Keratinocyte (primary cell): ENCODE measurements at regions not wholly inside any gene's neighbourhood (a gene's known extent, or its start where the extent isn't known, plus 50 kb on each side); places are given as distances from the start of the nearest gene placed in this dataset.

Source experiments
- DNase-seq: peaks from one replicate; pipeline ENCODE4 v3.0.0-alpha.2; 2011; ENCODE audit warnings: low read depth, missing footprints, low spot score
- FAIRE-seq: peaks from 2 replicates; lab custom pipeline; 2011; peaks lifted over from hg19 to GRCh38; lab: Jason Lieb, UNC
- H2AFZ ChIP-seq: 2 replicates; pipeline ENCODE4 v1.6.0; 2012; ENCODE audit warnings: low read length, control low read depth, inconsistent platforms; ENCODE audit not compliant: control insufficient read depth
- H3K27ac ChIP-seq: 2 replicates; pipeline ENCODE4 v1.5.1; 2011; ENCODE audit warnings: low read length; ENCODE audit not compliant: control insufficient read depth, insufficient read depth
- H3K27me3 ChIP-seq: 3 replicates; pipeline ENCODE4 v1.6.0; 2011; ENCODE audit warnings: low read length; ENCODE audit not compliant: control insufficient read depth, insufficient read depth; ENCODE audit errors: extremely low read depth
- H3K36me3 ChIP-seq, 2 experiments: 2 replicates in 1 of 2; 3 replicates in 1 of 2; pipeline ENCODE4 v1.5.1; 2011; ENCODE audit warnings: low read length in 2 of 2, mild to moderate bottlenecking in 1 of 2; ENCODE audit not compliant: control insufficient read depth in 2 of 2, insufficient read depth in 2 of 2; ENCODE audit errors: extremely low read depth in 1 of 2
- H3K4me1 ChIP-seq: 3 replicates; pipeline ENCODE4 v1.5.1; 2011; ENCODE audit warnings: low read length; ENCODE audit not compliant: control insufficient read depth, insufficient read depth; ENCODE audit errors: extremely low read depth
- H3K4me2 ChIP-seq: 3 replicates; pipeline ENCODE4 v1.6.0; 2011; ENCODE audit warnings: low read depth, low read length; ENCODE audit not compliant: control insufficient read depth, insufficient read depth; ENCODE audit errors: extremely low read depth
- H3K4me3 ChIP-seq, 3 experiments: fragments of 200-600 bp in 1 of 3; sonication (generic) in 1 of 3; 2 replicates in 2 of 3; 3 replicates in 1 of 3; pipeline ENCODE4 v1.5.1; 2011 to 2016; ENCODE audit warnings: low read length in 3 of 3, mild to moderate bottlenecking in 3 of 3, control low read depth in 2 of 3, inconsistent platforms in 1 of 3, low read depth in 1 of 3, mixed read lengths in 1 of 3, mixed run types in 1 of 3, moderate library complexity in 1 of 3; ENCODE audit not compliant: control insufficient read depth in 2 of 3, insufficient read depth in 2 of 3; ENCODE audit errors: extremely low read depth in 1 of 3
- H3K79me2 ChIP-seq: 2 replicates; pipeline ENCODE4 v1.6.0; 2012; ENCODE audit warnings: low read length; ENCODE audit not compliant: control insufficient read depth, insufficient read depth
- H3K9ac ChIP-seq: 3 replicates; pipeline ENCODE4 v1.6.0; 2011; ENCODE audit warnings: low read length; ENCODE audit not compliant: control insufficient read depth, insufficient read depth; ENCODE audit errors: extremely low read depth
- H3K9me1 ChIP-seq: 3 replicates; pipeline ENCODE4 v1.6.0; 2011; ENCODE audit warnings: low read length; ENCODE audit not compliant: control insufficient read depth, insufficient read depth; ENCODE audit errors: extremely low read depth
- H3K9me3 ChIP-seq: 2 replicates; pipeline ENCODE4 v1.5.1; 2012; ENCODE audit warnings: low read depth, low read length; ENCODE audit not compliant: control insufficient read depth
- H4K20me1 ChIP-seq: 3 replicates; pipeline ENCODE4 v1.6.0; 2011; ENCODE audit warnings: low read length; ENCODE audit not compliant: control insufficient read depth, insufficient read depth; ENCODE audit errors: extremely low read depth
- EZH2 ChIP-seq: IDR thresholded peaks from one replicate; pipeline ENCODE4 v1.6.1; 2012; ENCODE audit warnings: inconsistent platforms, mild to moderate bottlenecking, low read length, moderate library complexity
- dilution Hi-C: fragments of 300-500 bp; cut with MboI; formaldehyde crosslinking; loops from one replicate; pipeline ENCODE4 v1.7.0; 2020; ENCODE audit warnings: low sequenced_read_pairs; ENCODE audit not compliant: extremely low pct_ligation_motif_present
- TF ChIP-seq, protein P1 (sequence below), 3 experiments: IDR thresholded peaks in 1 of 3; conservative IDR thresholded peaks in 1 of 3; optimal IDR thresholded peaks in 1 of 3; 2 replicates in 2 of 3; 3 replicates in 1 of 3; pipeline versions ENCODE3 to v1.5.1; 2011; ENCODE audit warnings: low read length in 3 of 3, mild to moderate bottlenecking in 3 of 3, moderate library complexity in 2 of 3, control low read depth in 1 of 3, inconsistent platforms in 1 of 3; ENCODE audit not compliant: insufficient read depth in 2 of 3; ENCODE audit errors: extremely low read depth in 1 of 3

DNA sequence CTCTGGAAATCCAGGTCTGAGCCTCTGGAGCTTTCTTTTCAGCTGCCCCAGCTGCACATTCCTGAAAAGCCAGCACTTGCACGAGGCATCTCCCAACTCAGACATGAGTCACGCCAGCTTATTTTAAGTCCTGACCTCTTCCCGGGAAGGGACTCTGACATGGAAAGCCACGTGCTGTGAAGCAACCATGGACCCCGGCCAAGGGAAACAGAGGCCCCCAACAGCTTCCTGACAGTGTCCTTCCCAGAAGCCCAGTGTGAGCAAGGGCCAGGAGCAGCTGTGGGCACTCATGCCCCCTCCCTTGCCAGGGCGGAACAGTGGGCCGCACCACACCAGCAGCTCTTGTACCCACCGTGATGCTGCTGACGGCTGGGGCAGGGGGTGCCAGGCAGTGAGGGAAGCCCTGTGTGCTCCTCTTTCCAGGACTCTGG is 118.8 kb upstream of the CADM1 start:
- no peaks in the 10 kb centered on the region for H3K79me2 ChIP-seq
- dilution Hi-C loops: no loop called here
- H4K20me1 ChIP-seq: no peaks in the 10 kb centered on the region
- H3K9me1 ChIP-seq: no peaks in the 10 kb centered on the region
- H2AFZ ChIP-seq: no peak overlapping the region
- no peak overlapping the region for H3K4me3 ChIP-seq
- no peak overlapping the region for H3K9ac ChIP-seq
- FAIRE-seq (peak; percentile 97), DNase-seq (peak; percentile 66)
- H3K27me3 ChIP-seq: no peaks in the 10 kb centered on the region
- peaks cover 13% of the 10 kb centered on the region for H3K4me1 ChIP-seq
- TF ChIP-seq, protein P1, sequence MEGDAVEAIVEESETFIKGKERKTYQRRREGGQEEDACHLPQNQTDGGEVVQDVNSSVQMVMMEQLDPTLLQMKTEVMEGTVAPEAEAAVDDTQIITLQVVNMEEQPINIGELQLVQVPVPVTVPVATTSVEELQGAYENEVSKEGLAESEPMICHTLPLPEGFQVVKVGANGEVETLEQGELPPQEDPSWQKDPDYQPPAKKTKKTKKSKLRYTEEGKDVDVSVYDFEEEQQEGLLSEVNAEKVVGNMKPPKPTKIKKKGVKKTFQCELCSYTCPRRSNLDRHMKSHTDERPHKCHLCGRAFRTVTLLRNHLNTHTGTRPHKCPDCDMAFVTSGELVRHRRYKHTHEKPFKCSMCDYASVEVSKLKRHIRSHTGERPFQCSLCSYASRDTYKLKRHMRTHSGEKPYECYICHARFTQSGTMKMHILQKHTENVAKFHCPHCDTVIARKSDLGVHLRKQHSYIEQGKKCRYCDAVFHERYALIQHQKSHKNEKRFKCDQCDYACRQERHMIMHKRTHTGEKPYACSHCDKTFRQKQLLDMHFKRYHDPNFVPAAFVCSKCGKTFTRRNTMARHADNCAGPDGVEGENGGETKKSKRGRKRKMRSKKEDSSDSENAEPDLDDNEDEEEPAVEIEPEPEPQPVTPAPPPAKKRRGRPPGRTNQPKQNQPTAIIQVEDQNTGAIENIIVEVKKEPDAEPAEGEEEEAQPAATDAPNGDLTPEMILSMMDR (optimal IDR thresholded peaks at IDR 0.05 in 1 of 3, IDR thresholded peaks at IDR 0.05 in 1 of 3, conservative IDR thresholded peaks at IDR 0.05 in 1 of 3; ENCODE audit: extremely low read depth in 1 of 3, insufficient read depth in 2 of 3, low read length in 3 of 3): no peak
- TF ChIP-seq EZH2: no peak
- H3K4me2 ChIP-seq: peak overlapping the region; percentile 54
- H3K9me3 ChIP-seq: no peaks in the 10 kb centered on the region
- no peaks in the 10 kb centered on the region for H3K36me3 ChIP-seq
- H3K27ac ChIP-seq: no peak overlapping the region

DNA sequence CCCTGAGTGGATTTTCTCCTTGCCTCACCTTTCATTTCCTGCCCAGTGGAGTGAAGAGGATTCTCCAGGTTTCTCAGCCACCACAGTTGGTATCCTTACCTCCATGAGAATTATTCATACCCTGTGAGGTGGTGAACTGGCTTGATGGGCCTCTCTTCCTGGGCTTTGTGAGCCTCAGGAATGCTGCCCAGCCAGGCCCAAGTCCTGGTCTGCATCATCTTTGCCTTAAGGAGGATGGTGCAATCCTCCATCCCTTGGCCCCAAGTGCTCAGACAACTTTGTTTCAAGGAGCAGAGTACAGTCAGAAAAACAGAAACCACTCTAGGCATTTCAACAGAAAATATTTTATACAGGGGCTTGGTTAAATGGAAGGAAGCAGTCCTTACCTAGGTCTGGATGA is 114.2 kb upstream of the CADM1 start:
- Histone ChIP-seq H3K9ac (no peak overlapping the region), H2AFZ (no peak overlapping the region), H3K9me3 (no peaks in the 10 kb centered on the region), H3K36me3 (no peaks in the 10 kb centered on the region), H3K4me2 (no peak overlapping the region), H3K27me3 (no peaks in the 10 kb centered on the region), H3K9me1 (no peaks in the 10 kb centered on the region), H4K20me1 (no peaks in the 10 kb centered on the region), H3K4me3 (no peak overlapping the region), H3K79me2 (no peaks in the 10 kb centered on the region), H3K4me1 (peaks cover 13% of the 10 kb centered on the region), H3K27ac (no peak overlapping the region)
- TF ChIP-seq, protein P1 (optimal IDR thresholded peaks at IDR 0.05 in 1 of 3, IDR thresholded peaks at IDR 0.05 in 1 of 3, conservative IDR thresholded peaks at IDR 0.05 in 1 of 3; ENCODE audit: extremely low read depth in 1 of 3, insufficient read depth in 2 of 3, low read length in 3 of 3): no peak
- TF ChIP-seq EZH2: no peak
- no peak for DNase-seq
- no peak for FAIRE-seq
- dilution Hi-C loops: no loop called here
